Stimulated activated CD8-positive, alpha-beta memory T cell treated with anti-CD3 and anti-CD28 coated beads, Interleukin-15, amount 100 ng/mL, for 4 hours (primary cell): ENCODE measurements at regions not wholly inside any gene's neighbourhood (a gene's known extent, or its start where the extent isn't known, plus 50 kb on each side); places are given as distances from the start of the nearest gene placed in this dataset.

Experiments used
- DNase-seq, 2 donors: peaks; one replicate each; pipeline ENCODE4 v3.0.0-alpha.2; 2020; ENCODE audit warnings: low read depth in 2 of 2

- DNase-seq: no peak
Measured at GRCh38 chr2:37543999-37544557, 127.4 kb downstream of the CDC42EP3 start.

- DNase-seq: no peak
Measured at GRCh38 chr2:37544591-37545031, 126.8 kb downstream of the CDC42EP3 start.

- no peak for DNase-seq
Measured at GRCh38 chr2:37549598-37549997, 121.8 kb downstream of the CDC42EP3 start.

GRCh38 chr2:37550190-37550589, 121.3 kb downstream of the CDC42EP3 start:
- DNase-seq: no peak

GRCh38 chr2:37551783-37552182, 119.7 kb downstream of the CDC42EP3 start:
- no peak for DNase-seq

GRCh38 chr2:37552339-37552738, 119.1 kb downstream of the CDC42EP3 start:
- DNase-seq: no peak

GRCh38 chr2:37553411-37554154, 117.9 kb downstream of the CDC42EP3 start:
- DNase-seq: no peak

GRCh38 chr2:37554155-37554510, 117.3 kb downstream of the CDC42EP3 start:
- no peak for DNase-seq

GRCh38 chr2:37554687-37555086, 116.8 kb downstream of the CDC42EP3 start:
- DNase-seq: no peak

- no peak for DNase-seq
Measured at GRCh38 chr2:37555457-37555856, 116.0 kb downstream of the CDC42EP3 start.

- no peak for DNase-seq
Measured at GRCh38 chr2:37556256-37556655, 115.2 kb downstream of the CDC42EP3 start.

GRCh38 chr2:37558623-37559022, 112.8 kb downstream of the CDC42EP3 start:
- no peak for DNase-seq

GRCh38 chr2:37560241-37560848, 111.1 kb downstream of the CDC42EP3 start:
- DNase-seq: no peak

GRCh38 chr2:37560863-37561614, 110.4 kb downstream of the CDC42EP3 start:
- no peak for DNase-seq

GRCh38 chr2:37561615-37562569, 109.5 kb downstream of the CDC42EP3 start:
- no peak for DNase-seq

- no peak for DNase-seq
Measured at GRCh38 chr2:37563375-37564015, 107.9 kb downstream of the CDC42EP3 start.

GRCh38 chr2:37564356-37564755, 107.1 kb downstream of the CDC42EP3 start:
- DNase-seq: no peak

GRCh38 chr2:37566517-37566981, 104.9 kb downstream of the CDC42EP3 start:
- no peak for DNase-seq

GRCh38 chr2:37568565-37568964, 102.9 kb downstream of the CDC42EP3 start:
- no peak for DNase-seq

GRCh38 chr2:37569131-37569823, 102.2 kb downstream of the CDC42EP3 start:
- no peak for DNase-seq
